SH-SY5Y (cell line): ENCODE measurements at regions not wholly inside any gene's neighbourhood (a gene's known extent, or its start where the extent isn't known, plus 50 kb on each side); places are given as distances from the start of the nearest gene placed in this dataset.

Source experiments
- GATA2 ChIP-seq: IDR thresholded peaks from 2 replicates; pipeline ENCODE4 v1.6.1; 2011; ENCODE audit warnings: mild to moderate bottlenecking, low read depth, low read length

GRCh38 chr1:76807543-76808260 lies 59.6 kb upstream of the ST6GALNAC5 start:
- TF ChIP-seq GATA2 = no peak
